GM12875 (cell line): ENCODE measurements at regions not wholly inside any gene's neighbourhood (a gene's known extent, or its start where the extent isn't known, plus 50 kb on each side); places are given as distances from the start of the nearest gene placed in this dataset.

ENCODE experiments used
- H3K4me3 ChIP-seq: one replicate; pipeline ENCODE4 v1.5.1; 2011; ENCODE audit warnings: low read depth, low read length, control low read depth
- TF ChIP-seq, protein P1 (sequence below): IDR thresholded peaks from 2 replicates; pipeline ENCODE4 v1.5.1; 2011; ENCODE audit warnings: low read depth, mild to moderate bottlenecking, control low read depth, inconsistent platforms, low read length, moderate library complexity, borderline replicate concordance; ENCODE audit not compliant: insufficient read depth

DNA sequence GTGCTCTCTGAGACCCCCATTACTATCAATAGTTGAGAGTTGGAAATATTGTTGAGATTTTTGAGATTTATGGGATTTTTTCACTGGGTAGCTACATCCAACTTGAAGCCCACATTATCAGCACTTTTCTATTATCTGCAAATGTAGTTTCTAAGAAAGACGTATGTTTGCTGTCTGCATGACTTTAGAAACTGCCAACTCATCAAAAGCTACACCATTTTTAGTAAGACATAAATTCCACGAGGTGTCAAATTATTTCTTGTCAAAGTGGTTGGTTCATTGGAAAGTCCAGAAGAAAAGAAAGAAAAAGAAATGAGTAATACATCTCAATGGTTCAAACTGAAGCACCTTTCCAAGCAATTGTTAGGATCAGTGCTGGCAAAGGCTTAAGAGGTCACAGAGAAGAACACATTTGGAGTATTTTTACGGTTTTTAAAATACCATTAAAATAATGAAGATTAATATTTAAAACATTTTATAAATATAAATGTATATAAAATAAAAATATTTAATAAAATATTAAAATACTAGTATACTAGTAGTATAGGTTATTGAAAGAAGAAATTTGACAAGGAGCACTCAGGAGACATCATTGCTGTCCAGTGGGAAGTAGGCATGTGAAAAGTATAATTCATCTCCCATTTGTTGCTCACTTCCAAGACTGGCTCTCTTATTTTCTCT, 463.5 kb downstream of the TAFA4 start:
- no peak overlapping the region for H3K4me3 ChIP-seq
- TF ChIP-seq, protein P1, sequence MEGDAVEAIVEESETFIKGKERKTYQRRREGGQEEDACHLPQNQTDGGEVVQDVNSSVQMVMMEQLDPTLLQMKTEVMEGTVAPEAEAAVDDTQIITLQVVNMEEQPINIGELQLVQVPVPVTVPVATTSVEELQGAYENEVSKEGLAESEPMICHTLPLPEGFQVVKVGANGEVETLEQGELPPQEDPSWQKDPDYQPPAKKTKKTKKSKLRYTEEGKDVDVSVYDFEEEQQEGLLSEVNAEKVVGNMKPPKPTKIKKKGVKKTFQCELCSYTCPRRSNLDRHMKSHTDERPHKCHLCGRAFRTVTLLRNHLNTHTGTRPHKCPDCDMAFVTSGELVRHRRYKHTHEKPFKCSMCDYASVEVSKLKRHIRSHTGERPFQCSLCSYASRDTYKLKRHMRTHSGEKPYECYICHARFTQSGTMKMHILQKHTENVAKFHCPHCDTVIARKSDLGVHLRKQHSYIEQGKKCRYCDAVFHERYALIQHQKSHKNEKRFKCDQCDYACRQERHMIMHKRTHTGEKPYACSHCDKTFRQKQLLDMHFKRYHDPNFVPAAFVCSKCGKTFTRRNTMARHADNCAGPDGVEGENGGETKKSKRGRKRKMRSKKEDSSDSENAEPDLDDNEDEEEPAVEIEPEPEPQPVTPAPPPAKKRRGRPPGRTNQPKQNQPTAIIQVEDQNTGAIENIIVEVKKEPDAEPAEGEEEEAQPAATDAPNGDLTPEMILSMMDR = no peak

DNA sequence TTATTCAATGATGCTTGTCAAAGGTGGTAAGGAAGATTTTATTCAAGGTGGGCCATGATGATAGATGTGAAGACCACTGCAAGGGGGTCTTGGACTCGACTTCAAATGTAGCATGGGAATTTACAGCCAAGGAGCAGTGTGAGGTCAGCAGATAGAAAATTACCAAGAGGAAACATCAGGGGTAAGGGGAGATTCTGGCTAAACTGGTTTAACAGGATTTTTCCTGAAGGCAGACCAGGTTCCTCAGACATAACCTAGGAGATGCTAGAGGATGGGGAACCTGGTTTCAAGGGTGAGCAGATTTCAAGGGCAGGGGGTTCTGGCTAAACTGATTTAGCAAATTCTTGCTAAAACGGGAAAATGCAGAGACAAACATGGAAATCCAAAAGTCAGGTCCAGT, 464.9 kb downstream of the TAFA4 start:
- TF ChIP-seq, protein P1 = no peak

DNA sequence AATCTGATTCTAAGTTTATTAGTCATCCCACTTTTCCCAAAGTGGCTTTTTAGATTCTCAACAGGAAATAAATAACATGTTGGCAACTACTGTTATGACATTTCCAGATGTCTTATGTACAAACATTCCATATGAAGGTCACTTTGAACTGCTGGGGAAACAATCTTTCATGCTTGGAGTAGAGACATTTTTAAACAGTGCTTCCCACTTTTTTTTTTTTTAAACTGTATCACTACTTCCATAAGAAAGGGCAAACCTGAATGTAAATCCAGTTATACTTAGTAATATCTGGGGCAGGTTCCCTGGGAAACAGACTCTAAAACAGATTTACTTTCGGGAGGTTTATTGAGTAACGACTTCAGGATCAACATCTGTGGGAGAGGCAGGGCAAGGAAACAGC, 473.8 kb downstream of the TAFA4 start:
- no peak overlapping the region for H3K4me3 ChIP-seq
- TF ChIP-seq, protein P1 = no peak

More for the DNA sequence above, 464.9 kb downstream of the TAFA4 start:
- no peak overlapping the region for H3K4me3 ChIP-seq

DNA sequence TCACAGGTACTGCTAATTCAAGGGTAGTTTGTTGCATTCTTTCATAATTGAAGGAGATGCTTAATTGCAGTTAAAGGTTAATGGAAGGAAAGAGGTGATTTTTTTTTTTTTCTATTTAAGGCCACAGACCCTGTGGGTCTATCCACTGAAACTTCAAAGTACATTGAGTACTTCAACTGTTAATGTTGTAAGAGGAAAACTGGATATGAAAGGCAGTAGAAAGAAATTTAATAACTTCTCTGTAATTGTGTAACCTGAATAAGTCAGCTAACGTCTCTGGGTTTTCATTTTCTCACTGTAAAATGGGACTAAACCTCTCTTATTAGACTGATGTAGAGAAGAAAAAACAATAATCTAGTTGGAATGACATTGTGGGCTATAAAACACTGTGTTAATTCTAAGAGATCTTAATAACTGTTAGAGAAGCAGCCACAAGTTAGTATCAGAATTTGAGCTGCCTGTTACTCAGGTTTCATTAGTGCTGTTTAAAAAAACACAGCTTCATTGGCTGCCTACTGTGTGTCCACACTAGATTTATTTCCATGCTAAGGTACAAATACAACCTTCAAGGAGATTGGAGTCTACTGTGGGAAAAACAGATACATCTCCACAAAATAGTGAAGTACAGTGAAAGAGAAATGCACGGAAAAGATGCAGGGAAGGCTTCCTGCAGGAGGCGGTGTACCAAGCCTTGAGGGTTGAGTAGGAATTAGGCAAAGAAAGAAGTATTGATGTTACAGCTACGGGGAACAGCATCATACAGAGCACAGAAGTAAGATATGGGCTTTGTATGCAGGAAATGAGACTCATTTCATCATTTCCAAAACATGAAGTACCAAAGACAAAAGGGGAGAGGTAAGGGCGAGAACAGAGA, 483.6 kb downstream of the TAFA4 start:
- H3K4me3 ChIP-seq = no peak overlapping the region
- TF ChIP-seq, protein P1 = no peak

DNA sequence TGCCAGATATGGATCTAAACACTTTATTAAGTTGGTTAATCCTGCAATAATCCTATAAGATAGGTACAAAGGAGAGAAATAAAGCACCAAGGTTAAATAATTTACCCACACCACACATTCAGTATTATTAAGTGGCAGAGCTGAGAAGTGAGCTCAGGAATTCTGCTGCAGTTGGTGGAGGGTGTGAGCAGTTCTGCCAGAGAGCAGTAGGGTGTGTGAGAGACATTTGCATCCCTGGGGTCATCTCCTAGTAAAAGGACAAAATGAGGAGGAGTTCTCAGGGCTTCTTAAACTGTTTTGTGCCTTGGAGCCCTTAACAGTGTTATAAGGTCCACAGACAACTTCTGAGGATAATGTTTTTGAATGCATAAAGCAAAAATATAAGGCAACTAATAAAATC, 484.5 kb downstream of the TAFA4 start:
- TF ChIP-seq, protein P1 = no peak

DNA sequence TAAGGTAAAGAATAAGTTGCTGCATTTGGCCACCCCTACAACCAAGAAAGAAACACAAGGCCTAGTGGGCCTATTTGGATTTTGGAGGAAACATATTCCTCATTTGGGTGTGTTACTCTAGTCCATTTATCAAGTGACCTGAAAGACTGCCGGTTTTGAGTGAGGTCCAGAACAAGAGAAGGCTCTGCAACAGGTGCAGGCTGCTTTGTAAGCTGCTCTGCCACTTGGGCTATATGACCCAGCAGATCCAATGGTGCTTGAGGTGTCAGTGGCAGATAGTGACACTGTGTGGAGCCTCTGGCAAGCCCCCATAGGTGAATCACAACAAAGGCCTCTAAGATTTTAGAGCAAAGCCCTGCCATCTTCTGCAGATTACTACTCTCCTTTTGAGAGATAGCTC, 491.3 kb downstream of the TAFA4 start:
- TF ChIP-seq, protein P1 = no peak
- H3K4me3 ChIP-seq = no peak overlapping the region

More for the DNA sequence above, 484.5 kb downstream of the TAFA4 start:
- no peak overlapping the region for H3K4me3 ChIP-seq
